NCI-H526 treated with DMSO at 0.1 percent for 48 hours (cell line): ENCODE measurements at regions not wholly inside any gene's neighbourhood (a gene's known extent, or its start where the extent isn't known, plus 50 kb on each side); places are given as distances from the start of the nearest gene placed in this dataset.

ENCODE experiments used
- DNase-seq: peaks from one replicate; lab custom pipeline; 2025; lab: John Stamatoyannopoulos, UW

DNA sequence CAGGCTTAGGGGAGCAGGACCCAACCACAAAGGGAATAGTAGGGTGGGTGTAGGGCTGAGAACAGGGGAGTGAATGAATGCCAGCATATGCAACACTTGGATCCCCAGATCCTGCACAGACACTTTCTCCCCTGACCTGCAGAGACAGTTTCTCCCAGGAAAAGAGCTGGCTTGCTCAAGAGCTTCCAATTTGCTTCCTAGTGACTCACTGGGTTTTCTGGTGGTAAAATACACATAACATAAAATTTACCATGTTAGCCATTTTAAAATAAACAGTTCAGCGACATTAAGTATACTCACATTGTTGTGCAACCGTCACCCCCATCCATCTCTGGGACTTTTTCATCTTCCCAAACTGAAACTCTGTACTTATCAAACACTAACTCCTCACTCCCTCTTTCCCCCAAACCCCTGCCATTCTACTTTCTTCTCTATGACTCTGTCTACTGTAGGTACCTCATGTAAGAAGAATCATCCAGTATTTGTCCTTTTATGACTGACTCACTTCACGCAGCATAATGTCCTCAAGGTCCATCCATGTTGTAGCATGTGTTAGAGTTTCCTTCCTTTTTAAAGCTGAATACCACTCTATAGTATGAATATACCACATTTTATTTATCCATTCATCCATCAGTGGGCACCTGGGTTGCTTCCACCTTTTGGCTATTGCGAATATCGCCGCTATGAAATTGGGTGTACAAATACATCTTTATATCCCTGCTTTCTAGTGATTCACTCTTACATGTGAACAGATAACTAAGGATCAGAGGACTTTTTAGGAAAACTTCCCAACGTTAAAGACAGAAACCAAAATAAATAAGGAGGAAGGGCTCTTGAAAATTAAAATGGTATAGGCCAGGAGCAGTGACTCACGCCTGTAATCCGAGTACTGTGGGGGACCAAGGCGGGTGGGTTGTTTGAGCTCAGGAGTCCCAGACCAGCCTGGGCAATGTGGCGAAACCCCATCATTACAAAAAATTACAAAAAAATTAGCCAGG, 95.6 kb upstream of the TJP1 start:
- no peak for DNase-seq

DNA sequence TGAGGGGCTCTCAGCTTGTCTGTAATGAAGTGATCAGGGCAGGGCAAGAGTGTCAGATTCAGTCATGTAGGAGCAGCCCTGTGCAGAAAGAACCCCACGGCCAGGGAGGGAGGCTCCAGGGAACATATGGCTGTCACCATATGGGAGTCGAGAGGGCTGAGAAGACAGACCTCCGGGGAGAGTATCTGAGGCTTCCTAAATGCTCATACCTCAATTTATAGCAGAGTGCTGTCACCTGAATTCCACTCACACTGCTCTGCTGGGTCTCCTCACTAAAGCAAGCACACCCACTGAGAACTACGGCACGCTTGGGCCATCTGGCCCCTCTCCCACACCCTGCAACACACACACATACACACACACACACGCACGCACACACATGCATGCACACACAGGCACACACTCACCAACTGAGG, 92.3 kb upstream of the TJP1 start:
- no peak for DNase-seq

DNA sequence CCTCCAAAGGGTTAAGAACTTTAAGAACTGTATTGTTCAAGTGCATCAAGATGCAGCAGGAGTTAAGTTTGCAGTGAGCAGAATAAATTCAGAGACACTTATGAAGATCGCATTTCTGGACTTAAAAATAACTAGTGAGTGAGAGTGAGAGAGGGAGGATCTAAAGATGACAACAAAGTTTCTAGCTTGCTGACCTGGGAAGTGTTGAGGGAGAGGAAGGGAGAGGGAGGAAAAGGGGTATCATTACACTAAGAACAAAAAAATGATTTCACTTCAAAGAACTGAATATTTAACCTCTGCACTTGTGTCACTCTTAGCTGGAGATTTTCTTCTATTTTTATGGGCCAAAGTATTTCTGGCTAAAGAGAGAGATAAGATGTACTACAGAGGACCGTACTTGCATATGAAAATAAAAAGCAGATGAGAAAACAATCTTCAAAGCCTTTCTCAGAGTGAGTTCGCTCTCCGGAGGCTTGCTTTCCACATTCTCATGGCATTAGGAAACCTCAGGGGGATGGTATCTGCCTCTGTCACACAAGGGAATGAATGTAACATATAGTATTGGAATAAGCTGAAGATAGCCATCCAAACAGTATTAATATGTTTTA, 91.4 kb upstream of the TJP1 start:
- DNase-seq: no peak

DNA sequence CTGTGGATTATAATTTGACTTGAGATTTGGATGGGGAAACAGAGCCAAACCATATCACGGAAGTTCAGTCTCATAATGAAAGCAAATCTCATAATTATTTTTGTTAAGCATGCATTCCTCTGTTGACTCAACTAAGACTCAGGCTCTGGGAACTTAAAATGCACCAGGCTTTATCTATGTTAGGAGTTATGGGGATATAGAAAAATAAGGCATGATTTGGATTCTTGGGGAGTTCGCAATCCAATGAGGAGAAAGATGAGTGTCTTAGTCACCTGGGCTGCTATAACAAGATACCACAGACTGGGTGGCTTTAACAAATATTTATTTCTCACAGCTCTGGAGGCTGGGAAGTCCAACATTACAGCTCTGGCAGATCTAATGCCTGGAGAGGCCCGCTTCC, 89.4 kb upstream of the TJP1 start:
- DNase-seq: no peak

DNA sequence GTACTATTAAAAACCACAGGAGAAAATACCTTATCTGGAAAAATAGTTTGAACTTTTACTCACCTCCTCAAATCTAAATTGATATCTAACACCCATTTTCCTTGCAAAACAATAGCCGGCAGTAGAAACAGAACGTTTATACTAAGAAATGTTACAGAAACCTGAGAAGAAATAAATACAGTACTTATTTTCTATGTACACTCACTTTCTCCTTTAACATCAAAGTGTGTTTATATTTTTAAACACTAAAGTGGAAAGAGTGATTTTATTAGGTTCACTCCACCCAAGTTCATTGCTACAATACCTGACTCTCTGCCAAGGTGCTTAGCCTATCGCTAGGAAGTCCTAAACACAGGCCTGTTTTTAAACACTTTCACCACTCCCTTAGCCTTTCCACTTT, 87.8 kb upstream of the TJP1 start:
- no peak for DNase-seq

DNA sequence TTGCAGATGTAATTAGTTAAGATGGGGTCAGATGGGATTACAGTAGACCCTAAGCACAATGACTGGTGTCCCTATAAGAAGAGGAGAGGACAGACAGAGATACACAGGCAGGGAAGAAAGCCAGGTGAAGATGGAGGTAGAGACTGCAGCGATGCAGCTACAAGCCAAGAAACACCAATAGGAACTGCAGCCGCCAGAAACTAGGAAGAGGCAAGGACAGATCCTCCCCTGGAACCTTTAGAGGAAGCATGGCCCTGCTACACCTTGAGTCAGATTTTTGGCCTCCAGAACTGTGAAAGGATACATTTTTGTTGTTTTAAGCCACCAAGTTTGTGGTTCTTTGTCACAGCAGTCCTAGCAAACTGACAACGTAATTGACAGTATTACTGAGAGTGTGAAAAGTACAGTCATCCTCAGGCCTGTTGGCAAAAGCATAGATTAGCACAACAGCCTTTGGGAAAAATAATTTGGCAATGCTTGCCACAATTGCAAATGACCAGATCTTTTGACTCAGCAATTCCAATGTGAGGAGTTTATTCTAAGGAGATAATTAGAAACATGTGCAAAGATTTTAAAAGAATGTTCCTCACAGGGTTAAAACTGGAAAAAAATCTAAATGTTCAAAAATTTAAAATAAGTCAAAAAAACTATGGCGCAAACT, 82.6 kb upstream of the TJP1 start:
- no peak for DNase-seq

DNA sequence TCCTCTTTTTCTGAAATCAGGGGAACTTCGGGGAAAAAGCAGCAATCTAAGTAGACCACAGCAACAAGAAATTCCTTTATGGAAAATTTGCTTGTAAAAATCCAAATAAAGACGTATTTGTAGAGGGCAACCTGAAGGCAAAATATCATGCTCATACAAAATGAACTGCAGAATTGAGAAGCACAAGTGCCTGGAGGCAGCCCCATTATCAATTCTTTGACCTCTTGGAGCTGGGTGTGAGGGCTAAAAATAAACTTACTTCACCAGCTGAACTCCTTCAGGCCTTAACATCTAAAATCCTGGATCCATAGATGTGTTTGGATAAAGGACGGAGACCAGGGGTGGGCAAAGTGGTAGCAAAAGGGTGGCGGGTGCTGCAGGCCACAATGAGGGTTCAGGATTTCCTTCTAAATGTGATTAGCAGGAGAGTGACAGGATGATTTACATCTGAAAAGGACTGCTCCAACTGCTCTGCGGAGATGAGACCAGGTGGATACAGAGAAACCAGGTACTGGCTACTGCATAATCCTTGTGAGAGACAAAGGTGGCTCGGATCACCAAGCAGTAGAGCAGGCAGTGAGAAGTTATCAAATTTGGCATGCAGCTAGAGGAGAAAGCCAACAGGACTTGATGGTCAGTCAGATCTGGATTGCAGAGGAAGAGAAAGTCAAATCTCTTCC, 81.7 kb upstream of the TJP1 start:
- DNase-seq: no peak

DNA sequence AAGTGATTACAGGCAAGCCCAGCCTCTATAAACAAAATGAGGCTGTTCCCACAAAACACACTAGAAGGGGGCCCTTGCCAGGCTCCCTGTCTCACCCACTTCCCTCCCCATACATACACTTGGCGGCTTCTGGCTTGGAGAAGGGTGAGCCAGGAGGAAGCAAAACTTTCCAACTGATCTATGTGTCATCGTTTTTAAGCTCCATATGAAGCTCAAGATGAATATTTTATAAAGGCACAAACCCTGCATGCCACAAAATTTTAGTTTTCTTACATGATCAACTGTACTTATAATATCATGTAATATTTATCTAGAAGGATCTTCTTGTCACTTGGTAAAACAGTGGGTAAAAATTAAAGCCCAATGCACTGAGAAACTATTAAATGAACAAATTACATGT, 80.8 kb upstream of the TJP1 start:
- DNase-seq: no peak

DNA sequence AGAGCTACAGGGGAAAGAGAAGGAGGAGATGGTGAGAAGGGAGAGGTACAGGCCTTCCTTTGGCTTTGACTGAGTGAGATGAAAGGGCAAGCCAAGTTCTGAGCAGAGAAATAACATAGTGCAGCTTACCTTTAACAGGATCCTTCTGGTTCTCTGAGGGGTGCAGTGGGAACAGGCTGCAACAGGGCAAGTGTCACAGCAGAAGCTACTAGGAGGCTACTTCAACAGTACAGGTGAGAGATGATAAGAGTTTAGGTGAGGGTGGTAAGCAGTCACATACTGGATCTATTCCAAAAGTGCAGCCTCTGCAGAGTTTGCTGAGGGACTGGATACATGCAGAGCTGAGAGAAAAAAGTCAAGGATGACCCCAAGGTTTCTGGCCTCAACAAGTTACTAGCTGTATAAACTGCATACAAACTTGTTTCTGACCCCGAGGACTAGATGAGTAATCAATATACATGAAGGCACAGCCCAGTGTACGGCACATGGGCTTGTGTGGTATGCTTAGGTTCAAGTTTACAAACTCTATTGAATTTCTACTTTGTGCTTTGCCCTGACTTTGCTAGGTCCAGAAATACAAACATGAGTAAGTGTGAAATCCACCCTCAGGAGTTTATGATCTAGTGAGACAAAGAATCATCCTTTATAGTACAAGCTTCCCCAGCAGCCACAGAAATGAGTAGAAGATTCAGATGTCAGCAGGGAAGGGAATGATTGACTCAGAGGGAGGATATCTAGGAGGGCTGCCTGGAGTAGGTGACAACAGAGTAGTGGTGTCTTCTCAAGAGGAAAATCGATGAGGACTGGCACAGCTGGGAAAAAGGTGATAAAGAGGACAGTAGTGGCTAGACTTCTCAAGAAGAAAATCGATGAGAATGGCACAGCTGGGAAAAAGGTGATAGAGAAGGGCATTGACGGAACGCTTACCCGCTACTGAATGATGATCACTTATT, 78.2 kb upstream of the TJP1 start:
- DNase-seq: no peak

DNA sequence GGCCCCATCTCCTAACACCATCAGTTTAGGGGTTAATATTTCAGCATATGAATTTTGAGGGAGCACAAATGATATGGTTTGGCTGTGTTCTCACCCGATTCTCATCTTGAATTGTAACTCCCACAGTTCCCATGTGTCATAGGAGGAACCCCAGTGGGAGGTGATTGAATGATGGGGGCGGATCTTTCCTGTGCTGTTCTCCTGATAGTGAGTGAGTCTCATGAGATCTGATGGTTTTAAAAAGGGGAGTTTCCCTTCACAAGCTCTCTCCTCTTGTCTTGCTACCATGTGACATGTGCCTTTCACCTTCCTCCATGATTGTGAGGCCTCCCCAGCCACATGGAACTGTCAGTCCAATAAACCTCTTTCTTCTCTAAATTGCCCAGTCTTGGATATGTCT, 73.8 kb upstream of the TJP1 start:
- DNase-seq: no peak

DNA sequence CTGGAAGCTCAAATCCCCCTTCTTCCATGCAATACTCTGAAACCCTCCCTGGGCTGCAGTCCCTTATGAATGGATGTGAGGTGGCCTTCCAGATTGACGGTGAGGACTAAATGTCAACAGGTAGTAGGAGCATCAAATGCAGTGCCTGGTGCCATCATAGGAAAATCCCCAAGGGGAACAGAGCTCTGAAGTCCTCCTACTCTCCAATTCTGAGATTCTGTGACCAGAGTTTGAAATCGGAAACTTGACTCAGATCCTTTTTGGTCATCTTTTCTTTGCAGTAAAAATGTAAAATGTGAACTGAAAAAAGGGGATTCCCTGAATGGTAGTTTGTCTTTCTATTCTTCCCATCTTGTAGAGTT, 68.8 kb upstream of the TJP1 start:
- no peak for DNase-seq

DNA sequence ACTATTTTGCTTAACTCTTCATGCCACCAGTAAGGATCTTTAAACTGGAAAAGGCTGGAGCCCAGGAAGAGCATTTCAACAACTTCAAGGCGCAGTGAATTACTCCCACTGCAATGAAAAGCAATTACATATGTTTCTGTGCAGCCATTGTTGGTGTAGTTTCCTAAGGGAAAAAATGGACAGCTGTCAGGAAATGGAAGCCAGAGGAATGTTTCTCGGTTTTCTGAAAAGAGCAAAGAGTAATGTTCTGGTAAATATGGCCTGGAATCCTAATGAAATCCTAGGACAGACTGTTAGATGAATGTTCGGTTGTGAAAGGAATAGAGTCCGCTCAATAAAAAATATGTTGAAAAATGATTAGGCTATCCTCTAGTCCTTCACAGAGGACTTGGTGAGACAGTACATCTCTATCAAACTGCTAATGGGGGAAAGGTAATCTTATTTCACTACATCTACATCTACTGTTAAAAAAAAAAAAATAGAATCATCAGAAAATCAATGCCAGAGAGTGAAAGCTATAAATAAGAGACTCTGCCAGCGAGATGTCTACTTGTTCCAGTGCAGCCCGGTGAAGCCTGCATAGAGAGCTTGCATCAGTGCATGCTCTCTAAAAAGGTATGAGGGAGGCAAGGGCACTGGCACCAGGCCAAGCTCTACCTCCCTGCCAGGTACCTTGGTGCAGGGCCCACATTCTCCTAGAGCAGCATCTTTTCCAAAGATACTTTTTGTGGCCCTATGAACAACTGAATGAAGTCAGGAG, 68.2 kb upstream of the TJP1 start:
- DNase-seq: no peak

DNA sequence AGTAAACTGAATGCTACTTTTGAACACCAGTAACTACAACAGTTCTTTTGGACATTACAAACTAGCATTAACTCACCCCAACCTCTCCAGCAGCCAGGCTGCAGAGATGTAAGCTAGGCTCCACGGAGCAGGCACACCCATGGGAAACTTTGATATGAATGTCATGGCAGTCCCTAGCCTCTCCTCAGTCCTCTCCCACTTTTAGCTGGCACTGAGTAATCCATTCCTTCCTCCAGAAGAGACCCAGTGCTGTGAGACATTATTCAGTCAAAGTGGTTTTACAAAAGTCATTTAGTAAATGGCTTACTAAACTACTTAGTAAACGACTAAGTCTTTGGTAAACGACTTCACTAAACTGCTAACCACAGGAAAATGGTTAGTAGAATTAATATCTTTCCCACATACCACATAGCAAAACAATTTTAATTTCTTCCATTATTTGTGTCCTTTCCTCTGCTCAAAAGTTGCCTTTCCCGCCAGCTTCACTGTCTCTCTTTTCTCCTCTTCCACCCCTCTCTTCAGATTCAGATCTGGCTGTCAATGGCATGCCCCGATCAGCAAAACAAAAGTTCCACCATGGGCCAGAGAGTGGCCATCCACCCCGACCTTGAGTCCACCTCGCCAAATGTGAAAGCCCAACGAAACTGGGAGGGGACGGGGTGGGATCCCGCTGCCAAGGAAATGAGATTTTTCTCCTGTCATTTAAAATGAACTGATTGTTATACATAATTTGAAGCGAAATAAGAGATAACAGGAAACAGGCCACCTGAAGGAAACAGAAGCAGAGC, 67.5 kb upstream of the TJP1 start:
- no peak for DNase-seq

DNA sequence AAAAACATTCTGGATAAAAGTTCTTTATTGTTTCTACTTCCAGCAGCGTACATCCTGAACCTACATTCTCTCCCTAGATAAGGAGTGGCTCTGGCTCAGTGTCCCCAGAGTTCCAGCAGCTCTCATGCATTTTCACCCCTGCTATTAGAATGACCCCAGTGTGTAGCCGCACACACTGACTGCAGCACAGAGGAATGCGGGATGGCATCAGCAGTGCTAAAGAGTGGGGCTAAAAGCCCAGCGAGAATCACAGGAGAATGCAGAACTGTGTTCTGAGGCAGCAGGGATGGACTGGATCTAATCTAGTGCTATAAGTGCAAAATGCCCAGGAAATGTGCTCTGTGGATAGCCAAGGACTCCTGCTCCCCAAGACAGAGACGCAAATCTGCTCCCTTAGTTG, 66.4 kb upstream of the TJP1 start:
- DNase-seq: no peak

DNA sequence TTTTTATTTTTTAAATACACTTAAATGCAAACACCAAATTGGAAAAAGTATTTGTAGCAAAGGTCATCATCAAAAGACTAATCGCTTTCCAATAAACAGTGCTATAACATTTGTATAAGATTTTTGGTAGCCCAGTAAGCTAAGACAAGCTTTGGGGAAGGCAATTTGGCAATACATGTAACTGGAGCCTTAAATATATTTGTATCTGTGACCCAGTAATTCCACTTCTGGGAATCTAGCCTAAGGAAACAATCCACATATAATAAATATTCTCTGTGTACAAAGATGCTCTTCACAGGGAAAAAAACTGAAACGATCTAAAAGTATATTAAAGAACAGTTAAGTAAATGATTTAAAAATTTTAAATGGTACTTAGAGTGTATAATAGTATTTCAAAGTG, 65.5 kb upstream of the TJP1 start:
- no peak for DNase-seq

DNA sequence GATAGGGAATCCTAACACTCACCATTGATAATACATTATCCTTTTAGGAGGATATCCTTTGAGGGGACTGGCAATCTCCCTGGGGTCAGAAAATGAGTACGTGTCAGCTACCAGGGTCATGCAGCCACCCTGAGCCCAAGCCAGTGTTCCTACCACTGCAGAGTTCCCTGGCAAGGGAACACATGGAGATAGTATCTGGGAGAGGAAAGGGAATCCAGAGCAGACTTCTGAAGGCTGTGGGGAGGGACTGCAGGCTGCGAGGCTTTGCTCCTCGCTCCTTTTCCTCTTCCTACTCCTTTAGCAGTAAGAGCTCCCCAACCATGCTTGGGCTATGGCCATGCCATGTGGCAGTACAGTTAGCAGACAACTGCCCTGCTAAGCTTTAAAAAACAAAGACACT, 62.9 kb upstream of the TJP1 start:
- DNase-seq: no peak

DNA sequence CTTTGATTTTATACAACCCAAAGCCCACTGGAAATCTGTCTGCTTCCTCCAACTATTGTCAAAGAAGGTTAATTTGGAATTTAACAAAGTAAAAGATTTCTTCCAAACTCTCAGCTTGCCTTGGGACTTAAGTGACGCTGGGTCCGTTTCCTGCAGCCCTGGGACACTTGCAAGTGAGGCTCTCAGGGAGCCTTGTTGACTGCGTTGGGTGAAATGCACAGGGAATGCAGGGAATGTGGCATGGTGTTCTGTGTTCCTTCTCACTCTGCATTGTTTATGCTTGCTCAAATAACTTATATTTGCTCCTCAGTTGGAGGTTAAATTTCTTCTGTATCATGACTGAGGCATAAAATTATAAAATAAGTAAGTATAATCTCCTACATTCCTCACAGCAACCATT, 60.9 kb upstream of the TJP1 start:
- DNase-seq: no peak

DNA sequence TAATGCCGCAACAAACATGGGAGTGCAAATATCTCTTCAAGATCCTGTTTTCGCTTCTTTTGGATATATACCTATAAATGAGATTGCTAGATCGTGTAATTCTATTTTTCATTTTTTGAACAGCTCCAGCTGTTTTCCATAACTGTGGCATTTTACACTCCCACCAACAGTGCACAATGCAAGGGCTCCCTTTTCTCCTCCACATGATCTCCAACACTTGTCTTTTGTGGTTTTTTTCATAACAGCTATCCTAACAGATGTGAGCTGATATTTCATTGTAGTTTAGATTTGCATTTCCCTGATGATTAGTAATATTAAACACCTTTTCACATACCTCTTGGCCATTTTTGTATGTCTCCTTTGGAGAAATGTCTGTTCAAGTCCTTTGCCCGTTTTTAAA, 58.6 kb upstream of the TJP1 start:
- no peak for DNase-seq

DNA sequence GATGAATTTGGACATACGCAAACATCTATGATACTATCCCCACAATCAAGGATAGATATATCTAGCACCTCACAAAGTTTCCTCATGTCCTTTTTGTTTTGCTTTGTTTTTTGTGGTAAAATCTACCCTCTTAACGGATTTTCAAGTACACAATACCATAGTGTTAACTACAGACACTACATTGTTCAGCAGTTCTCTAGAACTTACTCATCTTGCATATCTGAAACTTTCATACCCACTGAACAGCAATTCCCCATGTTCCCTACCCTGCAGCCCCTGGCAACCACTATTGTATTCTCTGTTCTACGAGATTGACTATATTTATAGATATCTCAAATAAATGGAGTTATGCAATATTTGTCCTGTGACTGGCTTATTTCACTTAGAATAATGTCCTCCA, 58.1 kb upstream of the TJP1 start:
- DNase-seq: no peak

DNA sequence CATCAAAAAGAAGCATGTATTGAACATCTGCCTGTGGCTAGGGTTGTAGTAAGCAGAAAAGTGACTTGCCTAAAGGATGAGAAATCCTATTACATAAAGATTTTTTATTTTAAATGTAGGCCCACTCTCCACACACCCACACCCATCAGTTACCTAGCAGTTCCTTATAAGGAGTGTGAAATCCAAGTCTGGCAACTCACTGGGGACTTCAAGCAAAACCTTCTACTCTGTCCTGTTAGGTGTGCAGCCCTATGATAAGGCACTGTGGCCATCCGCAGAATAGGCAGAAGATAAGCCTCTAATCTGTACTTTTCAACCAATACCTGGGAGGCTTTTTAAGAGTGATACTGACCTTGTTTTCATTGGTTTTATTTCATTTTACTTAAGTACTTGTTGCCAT, 52.7 kb upstream of the TJP1 start:
- DNase-seq: no peak
